Fibroblast of pulmonary artery (primary cell): ENCODE measurements at regions not wholly inside any gene's neighbourhood (a gene's known extent, or its start where the extent isn't known, plus 50 kb on each side); places are given as distances from the start of the nearest gene placed in this dataset.
"Not testable (repeated sequence)": the region's sequence is repeated elsewhere in the genome, so short reads cannot be mapped to it uniquely, and the experiment has no call there.

Source experiments
- DNase-seq: peaks from one replicate; pipeline ENCODE4 v3.0.0-alpha.2; 2010; ENCODE audit warnings: low read depth
- H3K4me3 ChIP-seq: replicated peaks from 2 replicates; pipeline ENCODE4 v1.5.1; 2011; ENCODE audit warnings: low read depth, mild to moderate bottlenecking, control low read depth, low read length, moderate library complexity
- TF ChIP-seq, protein P1 (sequence below): IDR thresholded peaks from 2 replicates; pipeline ENCODE4 v1.5.1; 2011; ENCODE audit warnings: mild to moderate bottlenecking, control low read depth, low read length, inconsistent platforms; ENCODE audit errors: missing control alignments

DNA sequence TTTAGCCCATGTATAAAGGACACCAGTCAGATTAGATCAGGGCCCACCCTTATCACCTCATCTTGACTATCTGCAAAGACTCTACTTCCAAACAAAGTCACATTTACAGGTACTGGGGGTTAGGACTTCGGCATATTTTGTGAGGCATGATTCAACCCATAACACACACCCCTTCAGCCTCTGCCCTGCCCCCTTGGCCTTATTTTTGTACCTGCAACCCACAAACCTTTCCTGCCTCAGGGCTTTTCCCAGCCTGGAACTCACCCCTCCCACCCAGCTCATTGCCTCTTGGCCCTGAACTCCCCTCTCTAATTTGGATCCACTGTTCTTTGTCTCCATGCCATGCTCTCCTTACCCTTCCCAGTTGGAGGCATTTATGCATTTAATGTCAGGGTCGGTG is 1116.9 kb downstream of the TBC1D22A start:
- DNase-seq = no peak
- no peak overlapping the region for H3K4me3 ChIP-seq
- TF ChIP-seq, protein P1, sequence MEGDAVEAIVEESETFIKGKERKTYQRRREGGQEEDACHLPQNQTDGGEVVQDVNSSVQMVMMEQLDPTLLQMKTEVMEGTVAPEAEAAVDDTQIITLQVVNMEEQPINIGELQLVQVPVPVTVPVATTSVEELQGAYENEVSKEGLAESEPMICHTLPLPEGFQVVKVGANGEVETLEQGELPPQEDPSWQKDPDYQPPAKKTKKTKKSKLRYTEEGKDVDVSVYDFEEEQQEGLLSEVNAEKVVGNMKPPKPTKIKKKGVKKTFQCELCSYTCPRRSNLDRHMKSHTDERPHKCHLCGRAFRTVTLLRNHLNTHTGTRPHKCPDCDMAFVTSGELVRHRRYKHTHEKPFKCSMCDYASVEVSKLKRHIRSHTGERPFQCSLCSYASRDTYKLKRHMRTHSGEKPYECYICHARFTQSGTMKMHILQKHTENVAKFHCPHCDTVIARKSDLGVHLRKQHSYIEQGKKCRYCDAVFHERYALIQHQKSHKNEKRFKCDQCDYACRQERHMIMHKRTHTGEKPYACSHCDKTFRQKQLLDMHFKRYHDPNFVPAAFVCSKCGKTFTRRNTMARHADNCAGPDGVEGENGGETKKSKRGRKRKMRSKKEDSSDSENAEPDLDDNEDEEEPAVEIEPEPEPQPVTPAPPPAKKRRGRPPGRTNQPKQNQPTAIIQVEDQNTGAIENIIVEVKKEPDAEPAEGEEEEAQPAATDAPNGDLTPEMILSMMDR = no peak

- TF ChIP-seq, protein P1 = no peak
- H3K4me3 ChIP-seq = no peak overlapping the region
- no peak for DNase-seq
These were observed 1116.0 kb downstream of the TBC1D22A start for GRCh38 chr22:47878460-47878859.

DNA sequence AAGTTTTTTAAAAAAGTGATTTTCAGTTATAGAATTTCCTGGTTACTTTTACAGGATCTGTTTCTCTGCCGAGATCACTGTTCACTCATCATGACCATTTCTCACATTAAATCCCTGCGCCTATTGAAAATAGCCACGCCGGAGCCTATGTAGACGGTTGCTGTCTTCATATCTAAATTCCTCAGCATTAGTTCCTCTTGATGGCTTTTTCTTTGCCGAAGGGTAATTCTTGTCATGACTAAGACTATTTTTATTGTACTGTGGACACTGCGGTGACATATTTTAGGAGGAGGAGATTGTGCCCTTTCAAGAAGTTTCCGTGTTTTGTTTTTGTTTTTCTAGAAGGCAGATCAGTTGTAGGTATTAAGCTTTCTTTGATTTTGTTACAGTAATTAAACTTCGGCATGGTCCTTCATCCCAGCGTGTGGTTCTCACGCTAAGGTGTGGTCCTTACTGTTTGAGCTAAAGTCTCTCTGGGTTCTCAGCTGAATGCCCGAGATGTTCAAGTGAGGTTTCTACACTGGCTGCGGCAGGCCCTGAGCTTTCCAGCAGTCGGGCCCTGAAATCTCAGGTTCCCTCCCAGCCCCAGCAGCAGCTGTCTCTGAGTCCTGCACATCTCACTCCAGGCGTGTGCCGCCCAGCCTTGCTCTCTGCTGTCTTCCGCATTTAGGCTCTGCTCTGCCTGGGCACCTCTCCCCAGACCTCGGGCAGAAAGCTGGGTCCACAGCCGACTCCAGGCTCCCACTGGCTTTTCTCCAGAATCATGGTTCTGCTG is 1110.5 kb downstream of the TBC1D22A start:
- DNase-seq = no peak

GRCh38 chr22:47865626-47866025 is 1103.2 kb downstream of the TBC1D22A start:
- no peak for DNase-seq
- H3K4me3 ChIP-seq = no peak overlapping the region
- TF ChIP-seq, protein P1 = no peak

More for the DNA sequence above, 1110.5 kb downstream of the TBC1D22A start:
- H3K4me3 ChIP-seq = no peak overlapping the region
- TF ChIP-seq, protein P1 = no peak

DNA sequence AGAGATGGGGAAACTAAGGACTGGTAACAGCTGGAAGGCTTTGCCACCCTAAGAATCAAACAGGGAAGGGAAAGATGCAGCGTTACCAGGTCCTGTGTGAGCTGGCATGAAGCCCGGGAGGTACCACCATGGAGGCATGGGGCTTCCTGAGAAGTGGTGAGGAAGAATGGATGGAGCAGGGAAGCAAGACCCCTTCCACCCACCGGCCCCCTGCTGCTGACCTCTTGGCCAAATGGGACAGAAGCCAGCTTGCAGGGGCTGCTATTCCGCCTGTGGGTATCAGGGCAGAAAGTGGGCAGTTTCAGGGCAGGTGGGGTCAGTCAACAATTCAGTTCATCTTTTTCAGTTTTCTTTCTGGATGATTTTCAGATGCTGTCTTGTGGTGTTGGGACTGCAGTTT is 1099.9 kb downstream of the TBC1D22A start:
- DNase-seq = no peak
- TF ChIP-seq, protein P1 = no peak
- H3K4me3 ChIP-seq = no peak overlapping the region

DNA sequence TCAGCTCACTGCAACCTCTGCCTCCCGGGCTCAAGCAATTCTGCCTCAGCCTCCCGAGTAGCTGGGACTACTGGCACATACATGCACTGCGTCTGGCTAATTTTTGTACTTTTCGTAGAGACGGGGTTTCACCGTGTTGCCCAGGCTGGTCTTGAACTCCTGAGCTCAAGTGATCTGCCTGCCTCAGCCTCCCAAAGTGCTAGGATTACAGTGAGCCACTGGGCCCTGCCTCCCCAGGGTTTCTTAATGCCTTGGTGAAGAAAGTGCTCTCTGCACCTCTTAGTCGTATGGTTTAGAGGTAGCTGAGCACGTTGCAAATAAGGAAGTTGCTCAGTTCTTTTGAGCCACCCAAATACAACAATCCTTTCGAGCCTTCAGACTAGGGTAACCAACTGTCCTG is 1098.5 kb downstream of the TBC1D22A start:
- not testable (repeated sequence) for DNase-seq, H3K4me3 ChIP-seq

- DNase-seq = no peak
- no peak overlapping the region for H3K4me3 ChIP-seq
- TF ChIP-seq, protein P1 = no peak
These were observed 1097.6 kb downstream of the TBC1D22A start for GRCh38 chr22:47859881-47860525.
